ENCODE measurements at regions not wholly inside any gene's neighbourhood (a gene's known extent, or its start where the extent isn't known, plus 50 kb on each side); places are given as distances from the start of the nearest gene placed in this dataset.
"Not testable (repeated sequence)": the region's sequence is repeated elsewhere in the genome, so short reads cannot be mapped to it uniquely, and the experiment has no call there.

- H3K27ac ChIP-seq; in situ Hi-C loops (cut with HindIII; ENCODE audit: low pct_ligation_motif_present, low sequenced_read_pairs); H3K27me3 ChIP-seq (replicated peaks); H3K4me3 ChIP-seq (ENCODE audit: low read depth, low read length); H3K36me3 ChIP-seq (replicated peaks); DNase-seq: not testable (repeated sequence)
Measured at GRCh38 chr3:125847966-125848365, 121.0 kb upstream of the ROPN1B start.

- H3K4me3 ChIP-seq (ENCODE audit: low read depth, low read length); in situ Hi-C loops (cut with HindIII; ENCODE audit: low pct_ligation_motif_present, low sequenced_read_pairs); H3K27ac ChIP-seq; H3K36me3 ChIP-seq (replicated peaks); DNase-seq; H3K27me3 ChIP-seq (replicated peaks): not testable (repeated sequence)
Measured at GRCh38 chr3:125855006-125855405, 114.0 kb upstream of the ROPN1B start.

GRCh38 chr3:125860547-125860946 lies 108.4 kb upstream of the ROPN1B start:
- DNase-seq; in situ Hi-C loops (cut with HindIII; ENCODE audit: low pct_ligation_motif_present, low sequenced_read_pairs): not testable (repeated sequence)

GRCh38 chr3:125862841-125863254 lies 106.1 kb upstream of the ROPN1B start:
- H3K27me3 ChIP-seq (replicated peaks); DNase-seq; in situ Hi-C loops (cut with HindIII; ENCODE audit: low pct_ligation_motif_present, low sequenced_read_pairs); H3K27ac ChIP-seq; H3K4me3 ChIP-seq (ENCODE audit: low read depth, low read length); H3K36me3 ChIP-seq (replicated peaks): not testable (repeated sequence)

More at GRCh38 chr3:125860547-125860946, 108.4 kb upstream of the ROPN1B start:
- H3K36me3 ChIP-seq (replicated peaks); H3K27me3 ChIP-seq (replicated peaks); H3K4me3 ChIP-seq (ENCODE audit: low read depth, low read length); H3K27ac ChIP-seq: not testable (repeated sequence)

- in situ Hi-C loops (cut with HindIII; ENCODE audit: low pct_ligation_motif_present, low sequenced_read_pairs); DNase-seq; H3K27me3 ChIP-seq (replicated peaks); H3K27ac ChIP-seq; H3K4me3 ChIP-seq (ENCODE audit: low read depth, low read length); H3K36me3 ChIP-seq (replicated peaks): not testable (repeated sequence)
Measured at GRCh38 chr3:125864532-125864931, 104.4 kb upstream of the ROPN1B start.

GRCh38 chr3:125886006-125886405 lies 83.0 kb upstream of the ROPN1B start:
- H3K27me3 ChIP-seq (replicated peaks); in situ Hi-C loops (cut with HindIII; ENCODE audit: low pct_ligation_motif_present, low sequenced_read_pairs); H3K36me3 ChIP-seq (replicated peaks); H3K27ac ChIP-seq; H3K4me3 ChIP-seq (ENCODE audit: low read depth, low read length): not testable (repeated sequence)
- peak; percentile 43 for DNase-seq

GRCh38 chr3:125899181-125899580 lies 69.8 kb upstream of the ROPN1B start:
- DNase-seq; H3K36me3 ChIP-seq (replicated peaks); H3K4me3 ChIP-seq (ENCODE audit: low read depth, low read length); H3K27me3 ChIP-seq (replicated peaks); in situ Hi-C loops (cut with HindIII; ENCODE audit: low pct_ligation_motif_present, low sequenced_read_pairs); H3K27ac ChIP-seq: not testable (repeated sequence)

GRCh38 chr3:125901473-125901872 lies 67.5 kb upstream of the ROPN1B start:
- H3K4me3 ChIP-seq (ENCODE audit: low read depth, low read length); H3K36me3 ChIP-seq (replicated peaks); in situ Hi-C loops (cut with HindIII; ENCODE audit: low pct_ligation_motif_present, low sequenced_read_pairs); DNase-seq; H3K27ac ChIP-seq; H3K27me3 ChIP-seq (replicated peaks): not testable (repeated sequence)

GRCh38 chr3:125903780-125904455 lies 65.1 kb upstream of the ROPN1B start:
- H3K4me3 ChIP-seq (ENCODE audit: low read depth, low read length); in situ Hi-C loops (cut with HindIII; ENCODE audit: low pct_ligation_motif_present, low sequenced_read_pairs); H3K36me3 ChIP-seq (replicated peaks); DNase-seq; H3K27me3 ChIP-seq (replicated peaks); H3K27ac ChIP-seq: not testable (repeated sequence)

GRCh38 chr3:125907279-125907678 lies 61.7 kb upstream of the ROPN1B start:
- H3K27ac ChIP-seq; H3K27me3 ChIP-seq (replicated peaks); DNase-seq; in situ Hi-C loops (cut with HindIII; ENCODE audit: low pct_ligation_motif_present, low sequenced_read_pairs); H3K4me3 ChIP-seq (ENCODE audit: low read depth, low read length); H3K36me3 ChIP-seq (replicated peaks): not testable (repeated sequence)

- H3K27ac ChIP-seq; H3K4me3 ChIP-seq (ENCODE audit: low read depth, low read length); DNase-seq; H3K27me3 ChIP-seq (replicated peaks); in situ Hi-C loops (cut with HindIII; ENCODE audit: low pct_ligation_motif_present, low sequenced_read_pairs); H3K36me3 ChIP-seq (replicated peaks): not testable (repeated sequence)
Measured at GRCh38 chr3:125910851-125911250, 58.1 kb upstream of the ROPN1B start.

GRCh38 chr3:125914608-125915436 lies 54.2 kb upstream of the ROPN1B start:
- H3K27me3 ChIP-seq (replicated peaks); H3K36me3 ChIP-seq (replicated peaks); in situ Hi-C loops (cut with HindIII; ENCODE audit: low pct_ligation_motif_present, low sequenced_read_pairs): not testable (repeated sequence)
- DNase-seq: peak; percentile 35
- Histone ChIP-seq H3K4me3 (ENCODE audit: low read depth, low read length) (peak overlapping the region; percentile 61), H3K27ac (peak overlapping the region; percentile 87)

- H3K36me3 ChIP-seq (replicated peaks); in situ Hi-C loops (cut with HindIII; ENCODE audit: low pct_ligation_motif_present, low sequenced_read_pairs); H3K27me3 ChIP-seq (replicated peaks); DNase-seq: not testable (repeated sequence)
- H3K4me3 ChIP-seq (ENCODE audit: low read depth, low read length): peak overlapping the region; percentile 61
- peak overlapping the region; percentile 87 for H3K27ac ChIP-seq
Measured at GRCh38 chr3:125915437-125915787, 53.6 kb upstream of the ROPN1B start.

- H3K27ac ChIP-seq: peak overlapping the region; percentile 87
- H3K4me3 ChIP-seq (ENCODE audit: low read depth, low read length): peak overlapping the region; percentile 61
- in situ Hi-C loops (cut with HindIII; ENCODE audit: low pct_ligation_motif_present, low sequenced_read_pairs); H3K36me3 ChIP-seq (replicated peaks); H3K27me3 ChIP-seq (replicated peaks): not testable (repeated sequence)
- DNase-seq: peak; percentile 100
Measured at GRCh38 chr3:125915792-125916375, 53.1 kb upstream of the ROPN1B start.

Data from brain microvascular endothelial cell (primary cell).